ENCODE measurements at regions not wholly inside any gene's neighbourhood (a gene's known extent, or its start where the extent isn't known, plus 50 kb on each side); places are given as distances from the start of the nearest gene placed in this dataset.
"Not testable (repeated sequence)": the region's sequence is repeated elsewhere in the genome, so short reads cannot be mapped to it uniquely, and the experiment has no call there.

DNA sequence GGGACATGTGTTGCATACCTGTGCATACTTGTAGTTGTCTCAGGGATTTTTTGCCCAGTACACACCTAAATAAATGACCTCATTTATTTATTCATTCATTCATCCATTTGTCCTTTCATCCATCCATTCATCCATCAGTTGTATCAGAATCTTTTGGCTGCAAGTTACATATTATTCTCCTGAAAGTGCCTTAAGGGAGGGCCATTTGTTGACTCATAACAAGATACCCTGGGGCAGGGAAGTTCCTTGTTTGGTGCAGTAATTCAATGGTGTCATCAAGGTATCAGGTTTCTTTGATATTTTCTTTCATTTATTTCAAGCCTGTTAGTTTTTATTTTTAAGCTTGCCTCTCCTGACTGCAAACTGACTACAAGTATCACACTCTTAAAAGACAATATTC lies 597.9 kb upstream of the TLE4 start:
- TF ChIP-seq ZFX (IDR thresholded peaks at IDR 0.05; ENCODE audit: borderline replicate concordance) = no peak
- TF ChIP-seq, protein P1, sequence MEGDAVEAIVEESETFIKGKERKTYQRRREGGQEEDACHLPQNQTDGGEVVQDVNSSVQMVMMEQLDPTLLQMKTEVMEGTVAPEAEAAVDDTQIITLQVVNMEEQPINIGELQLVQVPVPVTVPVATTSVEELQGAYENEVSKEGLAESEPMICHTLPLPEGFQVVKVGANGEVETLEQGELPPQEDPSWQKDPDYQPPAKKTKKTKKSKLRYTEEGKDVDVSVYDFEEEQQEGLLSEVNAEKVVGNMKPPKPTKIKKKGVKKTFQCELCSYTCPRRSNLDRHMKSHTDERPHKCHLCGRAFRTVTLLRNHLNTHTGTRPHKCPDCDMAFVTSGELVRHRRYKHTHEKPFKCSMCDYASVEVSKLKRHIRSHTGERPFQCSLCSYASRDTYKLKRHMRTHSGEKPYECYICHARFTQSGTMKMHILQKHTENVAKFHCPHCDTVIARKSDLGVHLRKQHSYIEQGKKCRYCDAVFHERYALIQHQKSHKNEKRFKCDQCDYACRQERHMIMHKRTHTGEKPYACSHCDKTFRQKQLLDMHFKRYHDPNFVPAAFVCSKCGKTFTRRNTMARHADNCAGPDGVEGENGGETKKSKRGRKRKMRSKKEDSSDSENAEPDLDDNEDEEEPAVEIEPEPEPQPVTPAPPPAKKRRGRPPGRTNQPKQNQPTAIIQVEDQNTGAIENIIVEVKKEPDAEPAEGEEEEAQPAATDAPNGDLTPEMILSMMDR (IDR thresholded peaks at IDR 0.05) = no peak
- H3K27ac ChIP-seq = no peak overlapping the region

DNA sequence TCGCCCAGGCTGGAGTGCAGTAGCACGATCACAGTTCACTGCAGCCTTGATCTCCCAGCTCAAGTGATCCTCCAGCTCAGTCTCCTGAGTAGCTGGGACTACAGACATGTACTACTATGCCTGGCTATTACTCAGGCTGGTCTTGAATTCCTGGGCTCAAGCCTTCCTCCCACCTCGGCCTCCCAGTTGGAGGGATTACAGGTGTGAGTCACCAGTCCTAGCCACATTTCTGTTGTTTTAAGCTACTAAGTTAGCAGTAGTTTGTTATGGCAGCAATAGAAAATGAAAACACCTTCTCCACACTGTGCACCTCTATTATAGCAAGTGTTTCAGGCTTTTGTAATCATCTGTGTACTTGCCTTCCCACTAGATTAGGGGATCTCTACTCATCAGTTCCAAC lies 588.9 kb upstream of the TLE4 start:
- TF ChIP-seq, protein P1 (IDR thresholded peaks at IDR 0.05) = no peak
- no peak for TF ChIP-seq ZFX (IDR thresholded peaks at IDR 0.05; ENCODE audit: borderline replicate concordance)
- H3K27ac ChIP-seq = no peak overlapping the region

DNA sequence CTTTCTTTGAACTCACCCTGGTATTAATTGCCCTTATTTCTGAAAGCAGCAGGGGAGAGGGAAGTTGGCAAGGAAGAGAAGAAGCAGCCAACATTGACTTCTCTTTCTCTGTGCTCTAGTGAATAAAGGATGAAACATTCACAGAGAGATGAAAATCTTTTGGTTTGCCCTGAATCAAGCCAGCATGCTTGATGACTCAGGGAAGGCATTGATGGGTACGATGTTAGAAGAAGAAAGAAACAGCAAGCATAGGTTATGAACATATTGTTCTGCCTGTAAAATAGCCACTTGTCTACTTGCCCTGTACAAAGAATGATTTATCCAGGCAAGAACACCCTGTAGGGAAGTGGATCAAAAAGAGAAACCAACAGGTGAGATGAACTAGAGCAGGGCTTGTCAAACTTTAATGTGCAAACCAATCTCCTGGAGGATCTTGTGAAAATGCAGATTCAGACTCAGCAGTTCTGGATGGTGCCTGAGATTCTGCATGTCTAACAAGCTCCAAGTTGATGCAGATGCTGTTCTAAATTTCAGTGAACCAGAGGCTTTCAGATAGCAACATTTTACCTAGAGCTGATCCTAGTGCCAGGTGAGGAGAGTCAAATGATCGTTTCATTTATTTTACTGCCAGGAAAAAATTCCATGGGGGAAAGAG lies 586.6 kb upstream of the TLE4 start:
- no peak overlapping the region for H3K27ac ChIP-seq
- no peak for TF ChIP-seq ZFX (IDR thresholded peaks at IDR 0.05; ENCODE audit: borderline replicate concordance)
- TF ChIP-seq, protein P1 (IDR thresholded peaks at IDR 0.05) = no peak

DNA sequence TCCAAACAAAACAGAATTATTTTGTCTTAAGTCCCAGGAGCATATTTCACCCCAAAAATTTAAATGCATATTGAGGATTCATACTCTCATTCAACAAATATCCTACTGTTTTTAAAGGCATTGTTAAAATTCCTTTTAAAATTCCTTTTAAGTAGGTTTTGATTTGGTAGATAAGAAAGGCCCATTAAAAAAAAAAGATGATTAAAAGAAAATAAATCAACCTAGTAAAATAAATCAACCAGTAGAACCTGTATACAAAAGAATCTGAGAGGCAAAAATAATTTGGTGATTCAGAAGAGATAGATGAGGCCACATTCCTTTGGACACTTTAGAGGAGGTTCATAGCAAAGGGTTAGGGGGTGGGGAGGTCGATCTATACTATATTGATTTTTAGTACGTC lies 585.3 kb upstream of the TLE4 start:
- H3K27ac ChIP-seq = no peak overlapping the region
- TF ChIP-seq, protein P1 (IDR thresholded peaks at IDR 0.05) = no peak
- TF ChIP-seq ZFX (IDR thresholded peaks at IDR 0.05; ENCODE audit: borderline replicate concordance) = no peak

DNA sequence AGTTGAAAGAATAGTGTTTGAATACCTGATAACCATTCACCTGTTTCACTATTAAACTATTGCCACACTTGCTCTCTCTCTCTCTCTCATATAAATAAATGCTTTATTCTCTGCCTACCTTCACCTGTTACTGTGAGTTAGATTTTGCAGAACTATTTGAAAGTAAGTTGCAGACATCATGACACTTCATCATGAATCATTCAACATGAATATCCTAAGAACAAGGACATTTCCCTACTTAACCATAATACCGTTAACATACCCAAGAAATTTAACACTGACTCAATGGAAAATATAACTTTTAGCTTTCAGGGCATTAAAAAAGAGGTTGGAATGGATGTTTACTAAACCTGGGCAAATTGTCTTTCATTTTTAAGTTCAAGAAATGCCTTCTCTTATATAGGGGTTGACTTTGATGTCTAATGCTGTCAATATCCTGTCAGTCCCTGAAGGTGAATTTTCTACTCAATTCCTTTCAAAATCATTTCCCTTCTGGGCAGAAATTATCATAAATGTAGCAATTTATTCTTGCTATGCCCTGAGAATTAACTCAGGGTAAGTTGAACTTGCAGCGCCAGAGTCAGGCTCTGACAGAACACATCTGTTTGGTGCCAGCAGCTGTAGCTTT lies 582.6 kb upstream of the TLE4 start:
- no peak overlapping the region for H3K27ac ChIP-seq
- TF ChIP-seq, protein P1 (IDR thresholded peaks at IDR 0.05) = no peak
- no peak for TF ChIP-seq ZFX (IDR thresholded peaks at IDR 0.05; ENCODE audit: borderline replicate concordance)

DNA sequence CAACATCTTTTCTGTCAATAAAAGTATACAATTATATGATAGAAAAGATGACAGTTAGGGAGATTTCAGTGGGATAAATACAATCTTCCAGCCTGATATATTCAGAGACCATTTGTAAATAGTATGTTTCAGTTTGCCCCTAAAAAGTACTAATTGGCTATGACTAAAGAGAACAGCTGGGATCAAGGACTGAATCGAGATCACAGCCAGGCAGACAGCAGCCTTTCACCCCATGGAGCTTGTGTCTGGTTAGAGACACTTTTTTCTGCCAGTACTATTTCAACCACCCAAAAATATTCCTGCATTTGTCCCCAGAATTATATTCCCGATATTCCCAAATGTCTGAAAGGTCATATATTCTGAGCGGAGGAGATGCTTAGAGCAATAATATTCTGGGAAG lies 577.3 kb upstream of the TLE4 start:
- no peak overlapping the region for H3K27ac ChIP-seq
- no peak for TF ChIP-seq ZFX (IDR thresholded peaks at IDR 0.05; ENCODE audit: borderline replicate concordance)
- TF ChIP-seq, protein P1 (IDR thresholded peaks at IDR 0.05) = no peak

DNA sequence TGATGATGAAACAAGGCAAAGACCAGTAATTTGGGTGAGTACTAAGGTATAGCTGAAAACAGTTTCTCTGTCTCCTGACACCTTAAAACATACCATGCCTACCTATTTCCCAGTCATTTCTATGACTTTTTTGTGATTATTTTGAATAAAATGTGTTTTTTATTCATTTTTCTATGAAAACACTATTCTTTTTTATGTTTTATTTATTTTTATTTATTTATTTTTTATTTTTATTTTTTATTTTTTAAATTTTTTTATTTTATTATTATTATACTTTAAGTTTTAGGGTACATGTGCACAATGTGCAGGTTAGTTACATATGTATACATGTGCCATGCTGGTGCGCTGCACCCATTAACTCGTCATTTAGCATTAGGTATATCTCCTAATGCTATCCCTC lies 576.8 kb upstream of the TLE4 start:
- not testable (repeated sequence) for H3K27ac ChIP-seq

Measured in 22Rv1 (cell line).